T-helper 2 cell treated with Interferon-gamma antibody and Interleukin-4, amounts not matched to agents 100 ng/mL and 5 ng/mL, for 36 hours (primary cell): ENCODE measurements at regions not wholly inside any gene's neighbourhood (a gene's known extent, or its start where the extent isn't known, plus 50 kb on each side); places are given as distances from the start of the nearest gene placed in this dataset.

ENCODE experiments used
- intact Hi-C: fragments of 100-400 bp; cut with micrococcal nuclease; formaldehyde crosslinking; loops from one replicate; pipeline ENCODE4 v1.15.1; 2023

- intact Hi-C loops: no loop called here
Observed at GRCh38 chr1:238226810-238227209, 336.1 kb upstream of the ZP4 start.

GRCh38 chr1:238223076-238223640, 332.4 kb upstream of the ZP4 start:
- intact Hi-C loops: no loop called here

DNA sequence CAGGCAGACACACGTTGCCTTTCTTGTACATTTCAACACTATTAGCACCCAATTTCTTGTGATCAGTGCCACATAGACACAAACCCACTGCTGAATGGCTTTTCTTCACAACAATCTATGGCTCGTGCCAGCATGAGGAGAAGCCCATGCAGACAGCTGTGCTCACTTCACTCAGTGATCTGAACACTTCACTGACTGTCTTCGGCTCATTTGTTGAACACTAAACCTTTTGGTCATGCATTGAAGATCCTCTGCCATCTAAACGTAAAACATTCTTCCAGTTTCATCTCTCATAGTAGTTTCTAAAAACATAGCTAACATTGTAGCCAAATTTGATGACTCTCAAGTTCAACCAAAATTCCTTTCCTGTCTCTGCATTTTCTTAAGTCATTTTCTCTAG, 331.0 kb upstream of the ZP4 start:
- intact Hi-C loops: no loop called here

- intact Hi-C loops: no loop called here
Observed at GRCh38 chr1:238214449-238214848, 323.7 kb upstream of the ZP4 start.

DNA sequence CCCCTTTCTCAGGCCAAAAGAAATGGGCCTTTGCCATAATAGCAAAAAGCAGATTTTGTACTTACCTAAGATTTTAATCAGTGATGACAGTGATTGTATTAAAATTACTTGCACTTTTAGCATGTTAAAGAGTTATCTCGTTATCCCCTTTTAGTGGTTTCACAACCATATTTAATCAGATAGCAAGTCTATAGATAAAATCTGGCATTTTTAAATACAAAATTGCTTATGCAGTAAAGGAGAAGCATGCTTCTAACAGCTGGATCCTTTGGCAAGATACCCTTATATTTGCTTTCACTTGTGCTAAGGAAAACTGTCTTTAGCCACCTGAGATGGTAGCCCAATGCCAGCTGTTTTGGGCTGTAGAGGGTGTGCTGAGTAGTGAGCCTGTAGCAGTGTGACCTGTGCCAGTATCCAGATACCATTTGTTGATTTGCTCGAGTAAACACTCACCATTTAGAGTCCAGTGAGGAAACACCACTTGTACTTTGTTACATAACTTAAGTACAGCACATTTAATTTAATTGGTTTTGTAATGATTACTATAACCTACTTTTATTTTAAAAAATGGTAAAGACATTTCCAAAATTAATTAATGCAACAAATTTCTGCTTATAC, 314.4 kb upstream of the ZP4 start:
- intact Hi-C loops: no loop called here

- intact Hi-C loops: no loop called here
Observed at GRCh38 chr1:238201992-238202391, 311.3 kb upstream of the ZP4 start.

GRCh38 chr1:238199325-238199724, 308.6 kb upstream of the ZP4 start:
- intact Hi-C loops: no loop called here

GRCh38 chr1:238196516-238196915, 305.8 kb upstream of the ZP4 start:
- intact Hi-C loops: no loop called here

DNA sequence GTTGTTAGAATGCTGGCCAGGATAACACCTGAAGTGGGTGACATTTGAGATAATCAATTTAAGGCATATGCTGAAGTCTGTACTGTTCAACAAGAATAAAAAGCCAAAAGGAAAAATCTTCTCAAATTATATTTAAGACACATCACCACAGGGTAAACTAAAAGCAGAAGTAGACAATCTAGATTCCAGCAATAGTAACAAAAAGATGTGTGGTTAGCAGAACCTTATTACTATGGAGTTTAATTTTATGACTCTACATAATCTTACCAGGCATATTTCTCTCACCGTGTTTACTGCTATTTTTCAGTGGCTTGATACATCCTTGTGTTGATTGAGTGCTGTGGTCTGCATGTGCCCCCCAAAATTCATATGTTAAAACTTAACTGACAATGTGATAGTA, 300.4 kb upstream of the ZP4 start:
- intact Hi-C loops: no loop called here

- intact Hi-C loops: no loop called here
Observed at GRCh38 chr1:238187575-238187949, 296.8 kb upstream of the ZP4 start.

DNA sequence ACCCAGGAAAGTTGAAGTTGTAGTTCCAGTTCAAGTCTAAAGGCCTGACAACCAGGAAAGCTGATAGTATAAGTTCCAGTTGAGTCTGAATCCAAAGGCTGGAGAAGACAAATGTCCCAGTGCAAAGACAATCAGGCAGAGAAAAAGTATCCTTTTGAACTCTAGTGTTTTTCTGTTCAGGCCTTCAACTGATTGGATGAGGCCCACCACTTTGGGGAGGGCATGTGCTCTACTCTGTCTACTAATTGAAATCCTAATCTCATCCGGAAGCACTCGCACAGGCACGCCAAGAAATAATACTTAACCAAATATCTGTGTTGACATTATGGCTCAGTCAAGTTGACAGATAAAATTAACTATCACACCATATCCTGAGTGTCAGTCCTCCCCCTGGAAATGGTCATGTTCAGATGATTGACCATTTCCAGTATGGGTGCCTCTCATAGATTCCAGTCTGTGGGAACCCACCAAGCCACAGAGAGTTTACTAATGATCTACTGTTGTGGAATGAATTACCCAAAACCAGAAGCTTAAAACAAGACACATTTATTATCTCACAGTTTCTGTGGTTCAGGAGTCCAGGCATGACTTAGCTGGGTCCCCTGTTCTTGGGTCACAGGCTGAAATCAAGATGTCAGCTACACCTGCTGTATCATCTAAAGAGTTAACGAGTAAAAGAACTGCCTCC, 296.3 kb upstream of the ZP4 start:
- intact Hi-C loops: no loop called here

DNA sequence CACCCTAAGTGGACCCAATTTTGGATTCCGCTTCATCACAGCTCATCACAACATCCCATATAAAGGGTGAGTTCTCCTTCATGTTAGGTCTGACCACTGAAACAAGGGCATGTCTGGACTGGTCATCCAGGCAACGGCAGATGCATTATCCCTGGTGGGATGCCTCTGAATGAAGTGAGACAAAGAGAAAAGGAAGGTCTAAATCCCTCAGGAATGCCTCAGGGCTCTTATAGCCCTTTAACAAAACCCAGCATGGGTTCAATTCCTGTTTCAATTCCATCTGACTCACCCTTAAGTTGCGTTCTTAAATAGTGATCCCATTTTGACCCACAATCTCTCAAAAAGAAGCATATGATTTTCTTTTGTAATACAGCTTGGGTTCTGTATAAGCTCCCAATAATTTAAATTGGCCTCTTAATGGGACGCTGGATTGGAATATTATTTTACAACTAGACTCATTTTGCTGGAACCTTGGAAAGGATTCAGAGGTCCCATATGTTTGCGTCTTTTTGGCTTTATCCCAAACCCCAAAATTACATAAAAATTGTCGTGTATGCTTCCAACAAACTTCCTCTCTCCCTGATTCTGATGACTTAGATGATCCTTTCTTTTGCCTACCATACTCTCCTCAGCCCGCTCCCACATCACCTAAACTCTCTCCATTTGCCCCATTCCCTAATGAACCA, 287.4 kb upstream of the ZP4 start:
- intact Hi-C loops: no loop called here

GRCh38 chr1:238177351-238177750, 286.6 kb upstream of the ZP4 start:
- intact Hi-C loops: no loop called here

DNA sequence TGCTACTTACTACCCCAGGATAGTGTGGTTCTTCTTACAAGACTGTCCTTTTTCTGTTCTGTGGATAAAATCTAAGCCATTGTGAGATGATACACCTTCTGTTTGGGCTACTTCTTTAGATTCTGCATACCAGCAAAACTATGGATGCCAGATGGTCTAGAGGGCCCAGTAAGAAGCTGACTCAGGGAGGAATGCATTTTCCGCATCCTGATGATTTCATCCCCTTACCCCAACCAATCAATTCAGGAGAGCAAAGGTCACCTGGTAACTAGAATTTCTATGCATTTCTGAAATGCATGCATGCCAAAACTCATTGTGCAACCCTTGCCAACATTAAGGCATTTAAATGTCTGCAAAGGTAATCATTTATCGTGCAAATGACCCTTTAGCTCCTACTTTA, 285.7 kb upstream of the ZP4 start:
- intact Hi-C loops: no loop called here

GRCh38 chr1:238171985-238172384, 281.3 kb upstream of the ZP4 start:
- intact Hi-C loops: no loop called here

DNA sequence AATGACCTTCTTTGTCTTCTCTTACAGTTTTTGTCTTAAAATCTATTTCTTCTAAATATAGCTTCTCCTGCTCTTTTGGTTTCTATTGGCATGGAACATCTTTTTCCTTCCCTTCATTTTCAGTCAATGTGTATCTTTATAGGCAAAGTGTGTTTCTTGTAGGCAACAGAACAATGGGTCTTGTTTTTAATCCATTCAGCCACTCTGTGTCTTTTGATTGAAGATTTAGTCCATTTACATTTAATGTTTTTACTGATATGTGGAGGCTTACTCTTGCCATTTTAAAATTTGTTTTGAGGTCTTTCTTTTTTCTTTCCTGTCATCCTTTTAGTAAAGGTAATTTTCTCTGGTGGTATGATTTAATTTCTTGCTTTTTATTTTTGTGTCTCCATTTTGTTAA, 271.2 kb upstream of the ZP4 start:
- intact Hi-C loops: no loop called here

DNA sequence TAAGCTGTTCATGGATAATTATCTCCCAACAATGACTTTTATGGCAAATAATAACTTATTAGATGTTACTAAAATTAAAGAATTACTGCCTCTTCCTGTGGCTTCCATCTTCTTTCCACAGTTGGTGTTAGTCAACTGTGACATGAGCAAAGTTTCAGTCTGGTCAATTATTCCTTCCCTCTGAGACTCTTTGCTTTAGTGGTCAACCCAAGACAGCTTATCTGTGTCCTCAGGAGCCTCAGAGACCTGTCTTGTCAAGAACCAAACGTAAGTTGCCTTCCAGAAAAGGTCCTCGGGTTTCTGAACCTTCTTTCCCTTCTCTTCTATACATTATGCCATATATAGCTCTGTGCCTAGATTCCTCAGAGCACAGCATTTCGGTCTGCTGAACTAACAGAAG, 263.2 kb upstream of the ZP4 start:
- intact Hi-C loops: no loop called here

DNA sequence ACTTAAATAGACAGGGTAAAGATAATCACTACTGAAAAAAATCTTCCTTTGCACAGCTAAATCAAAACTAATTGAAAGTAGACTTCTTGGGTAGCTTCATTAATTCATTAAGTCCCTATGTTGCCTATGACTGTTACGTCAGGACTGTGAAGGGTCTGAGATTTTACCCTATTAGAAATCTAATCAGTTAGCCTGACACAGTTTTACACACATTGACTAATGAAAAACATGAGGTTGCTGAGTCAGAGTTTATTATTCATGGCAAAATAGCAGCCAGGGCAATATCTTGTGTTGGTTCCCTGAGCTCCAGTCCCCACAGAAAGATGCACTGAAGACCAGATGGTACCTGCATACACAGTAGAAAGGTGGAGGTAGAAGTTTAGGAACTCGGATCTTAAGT, 262.5 kb upstream of the ZP4 start:
- intact Hi-C loops: no loop called here

GRCh38 chr1:238152119-238152518, 261.4 kb upstream of the ZP4 start:
- intact Hi-C loops: no loop called here

DNA sequence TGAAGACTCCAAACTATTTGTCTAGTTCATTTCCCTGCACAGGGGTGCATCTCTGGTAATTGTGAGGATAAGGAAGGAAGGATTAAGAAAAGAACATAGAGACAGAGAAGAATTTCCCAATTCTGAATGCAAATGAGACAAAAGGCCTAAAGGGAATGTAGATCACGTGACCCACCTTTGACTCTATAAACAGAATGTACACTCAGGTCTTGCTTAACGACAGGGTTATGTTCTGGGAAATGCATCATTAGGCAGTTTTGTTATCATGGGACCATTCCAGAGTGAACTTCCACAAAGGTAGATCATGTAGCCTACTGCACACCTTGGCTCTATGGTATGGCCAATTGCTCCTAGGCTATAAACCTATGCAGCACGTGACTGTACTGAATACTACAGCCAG, 252.3 kb upstream of the ZP4 start:
- intact Hi-C loops: no loop called here

DNA sequence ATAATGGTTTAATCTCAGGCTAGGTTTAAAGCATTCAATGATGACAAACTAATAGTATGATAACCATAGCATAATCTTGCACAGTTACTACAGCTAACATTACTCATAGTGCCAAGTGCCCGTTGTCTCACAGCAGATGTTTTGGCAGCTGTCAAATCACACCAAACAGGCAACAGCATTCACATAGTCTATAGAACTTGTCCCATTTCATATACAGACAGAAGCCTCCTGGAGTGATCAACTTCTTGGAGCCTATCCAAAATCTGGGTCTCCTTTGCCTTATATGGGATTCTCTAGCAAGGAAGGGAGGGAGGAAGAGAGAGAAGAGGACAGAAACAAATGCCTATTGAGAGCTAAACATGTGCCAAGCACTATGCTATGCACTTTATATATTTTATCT, 250.6 kb upstream of the ZP4 start:
- intact Hi-C loops: no loop called here

DNA sequence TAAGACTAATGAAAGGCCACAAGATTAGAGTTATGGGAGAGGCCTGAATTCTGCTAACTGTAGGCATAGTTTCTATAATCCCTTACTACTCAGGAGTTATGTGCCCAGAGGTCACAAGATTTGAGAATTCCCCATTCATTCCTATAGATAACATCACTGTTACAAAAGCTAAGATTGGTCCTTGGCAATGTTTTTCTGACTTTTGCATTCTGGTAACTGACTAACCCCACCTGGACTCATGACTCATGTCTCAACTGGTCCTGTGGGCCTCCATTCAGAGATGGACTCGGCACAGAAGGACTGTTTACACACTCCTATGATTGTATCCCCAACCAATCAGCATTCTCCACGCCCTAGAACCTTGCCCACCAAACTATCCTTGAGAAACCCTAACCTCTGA, 249.0 kb upstream of the ZP4 start:
- intact Hi-C loops: no loop called here
